SK-N-SH (cell line): ENCODE measurements at regions not wholly inside any gene's neighbourhood (a gene's known extent, or its start where the extent isn't known, plus 50 kb on each side); places are given as distances from the start of the nearest gene placed in this dataset.

Source experiments
- ELF1 ChIP-seq: IDR thresholded peaks from 2 replicates; pipeline ENCODE4 v1.4.0; 2012
- GABPA ChIP-seq: IDR thresholded peaks from 2 replicates; pipeline ENCODE4 v1.4.0; 2012; ENCODE audit warnings: low read depth, mild to moderate bottlenecking
- IRF3 ChIP-seq: fragments of 150-350 bp; IDR thresholded peaks from 2 replicates; pipeline ENCODE4 v1.6.1; 2016; ENCODE audit warnings: mild to moderate bottlenecking, low read depth, low read length
- NFIC ChIP-seq: IDR thresholded peaks from 2 replicates; pipeline ENCODE4 v1.4.0; 2012; ENCODE audit warnings: borderline replicate concordance
- POLR2AphosphoS5 ChIP-seq: IDR thresholded peaks from 2 replicates; pipeline ENCODE4 v1.6.1; 2012; ENCODE audit warnings: low read depth, low read length
- REST ChIP-seq: IDR thresholded peaks from 2 replicates; pipeline ENCODE4 v1.6.1; 2012; ENCODE audit warnings: mild to moderate bottlenecking, low read depth, low read length, moderate library complexity
- RFX5 ChIP-seq: IDR thresholded peaks from 2 replicates; pipeline ENCODE4 v1.6.1; 2012; ENCODE audit warnings: mild to moderate bottlenecking, improper control_type of control experiment, low read length
- TF ChIP-seq, protein P1 (sequence below): fragments of 200-600 bp; sonication (generic); IDR thresholded peaks from 2 replicates; pipeline ENCODE4 v1.6.1; 2017; ENCODE audit warnings: antibody characterized with exemption, mild to moderate bottlenecking, moderate library complexity

GRCh38 chr1:34319218-34319617 lies 142.5 kb downstream of the C1orf94 start:
- TF ChIP-seq REST (no peak), ELF1 (no peak), GABPA (no peak), IRF3 (no peak), POLR2AphosphoS5 (no peak), RFX5 (no peak), NFIC (no peak)
- TF ChIP-seq, protein P1, sequence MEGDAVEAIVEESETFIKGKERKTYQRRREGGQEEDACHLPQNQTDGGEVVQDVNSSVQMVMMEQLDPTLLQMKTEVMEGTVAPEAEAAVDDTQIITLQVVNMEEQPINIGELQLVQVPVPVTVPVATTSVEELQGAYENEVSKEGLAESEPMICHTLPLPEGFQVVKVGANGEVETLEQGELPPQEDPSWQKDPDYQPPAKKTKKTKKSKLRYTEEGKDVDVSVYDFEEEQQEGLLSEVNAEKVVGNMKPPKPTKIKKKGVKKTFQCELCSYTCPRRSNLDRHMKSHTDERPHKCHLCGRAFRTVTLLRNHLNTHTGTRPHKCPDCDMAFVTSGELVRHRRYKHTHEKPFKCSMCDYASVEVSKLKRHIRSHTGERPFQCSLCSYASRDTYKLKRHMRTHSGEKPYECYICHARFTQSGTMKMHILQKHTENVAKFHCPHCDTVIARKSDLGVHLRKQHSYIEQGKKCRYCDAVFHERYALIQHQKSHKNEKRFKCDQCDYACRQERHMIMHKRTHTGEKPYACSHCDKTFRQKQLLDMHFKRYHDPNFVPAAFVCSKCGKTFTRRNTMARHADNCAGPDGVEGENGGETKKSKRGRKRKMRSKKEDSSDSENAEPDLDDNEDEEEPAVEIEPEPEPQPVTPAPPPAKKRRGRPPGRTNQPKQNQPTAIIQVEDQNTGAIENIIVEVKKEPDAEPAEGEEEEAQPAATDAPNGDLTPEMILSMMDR, result no peak
